ENCODE measurements at regions not wholly inside any gene's neighbourhood (a gene's known extent, or its start where the extent isn't known, plus 50 kb on each side); places are given as distances from the start of the nearest gene placed in this dataset.

- ATAC-seq, result no peak
- in situ Hi-C loops (cut with MboI; ENCODE audit: low sequenced_read_pairs in 4 of 4), result no loop called here
Measured at GRCh38 chr12:127767656-127768055, 499.3 kb upstream of the TMEM132C start.

GRCh38 chr12:127770118-127770517, 496.9 kb upstream of the TMEM132C start:
- H3K27ac ChIP-seq, result no peak overlapping the region
- H3K9me3 ChIP-seq, result no peaks in the 10 kb centered on the region
- no peaks in the 10 kb centered on the region for H3K27me3 ChIP-seq
- intact Hi-C loops (cut with DNase I; ENCODE audit: low total_unique reads), result no loop called here
- DNase-seq (no peak), ATAC-seq (no peak)
- no peaks in the 10 kb centered on the region for H3K4me1 ChIP-seq
- no peaks in the 10 kb centered on the region for H3K36me3 ChIP-seq
- in situ Hi-C loops (cut with MboI; ENCODE audit: low sequenced_read_pairs in 4 of 4), result no loop called here
- TF ChIP-seq CTCF (IDR thresholded peaks at IDR 0.05 in 4 of 5, conservative IDR thresholded peaks at IDR 0.05 in 1 of 5), result no peak
- no peak for TF ChIP-seq POLR2A (IDR thresholded peaks at IDR 0.05)
- H3K4me3 ChIP-seq, result no peak overlapping the region

More at GRCh38 chr12:127767656-127768055, 499.3 kb upstream of the TMEM132C start:
- Histone ChIP-seq H3K36me3 (no peaks in the 10 kb centered on the region), H3K27ac (no peak overlapping the region), H3K9me3 (no peaks in the 10 kb centered on the region), H3K4me1 (no peaks in the 10 kb centered on the region), H3K4me3 (no peak overlapping the region), H3K27me3 (no peaks in the 10 kb centered on the region)
- no peak for TF ChIP-seq POLR2A (IDR thresholded peaks at IDR 0.05)
- no peak for TF ChIP-seq CTCF (IDR thresholded peaks at IDR 0.05 in 4 of 5, conservative IDR thresholded peaks at IDR 0.05 in 1 of 5)
- DNase-seq, result no peak
- intact Hi-C loops (cut with DNase I; ENCODE audit: low total_unique reads), result no loop called here

- intact Hi-C loops (cut with DNase I; ENCODE audit: low total_unique reads), result no loop called here
Measured at GRCh38 chr12:127771546-127771945, 495.4 kb upstream of the TMEM132C start.

GRCh38 chr12:127773520-127773919, 493.4 kb upstream of the TMEM132C start:
- TF ChIP-seq CTCF (IDR thresholded peaks at IDR 0.05 in 4 of 5, conservative IDR thresholded peaks at IDR 0.05 in 1 of 5), result no peak
- no peak for TF ChIP-seq POLR2A (IDR thresholded peaks at IDR 0.05)
- DNase-seq (no peak), ATAC-seq (no peak)
- intact Hi-C loops (cut with DNase I; ENCODE audit: low total_unique reads), result no loop called here
- H3K4me1 ChIP-seq, result no peaks in the 10 kb centered on the region
- H3K4me3 ChIP-seq, result no peak overlapping the region
- no peak overlapping the region for H3K27ac ChIP-seq
- H3K36me3 ChIP-seq, result no peaks in the 10 kb centered on the region
- in situ Hi-C loops (cut with MboI; ENCODE audit: low sequenced_read_pairs in 4 of 4), result no loop called here
- no peaks in the 10 kb centered on the region for H3K27me3 ChIP-seq
- no peaks in the 10 kb centered on the region for H3K9me3 ChIP-seq

More at GRCh38 chr12:127771546-127771945, 495.4 kb upstream of the TMEM132C start:
- DNase-seq (no peak), ATAC-seq (no peak)
- no peak for TF ChIP-seq CTCF (IDR thresholded peaks at IDR 0.05 in 4 of 5, conservative IDR thresholded peaks at IDR 0.05 in 1 of 5)
- no peak for TF ChIP-seq POLR2A (IDR thresholded peaks at IDR 0.05)
- H3K9me3 ChIP-seq, result no peaks in the 10 kb centered on the region
- in situ Hi-C loops (cut with MboI; ENCODE audit: low sequenced_read_pairs in 4 of 4), result no loop called here
- H3K27ac ChIP-seq, result no peak overlapping the region
- no peak overlapping the region for H3K4me3 ChIP-seq
- H3K4me1 ChIP-seq, result no peaks in the 10 kb centered on the region
- no peaks in the 10 kb centered on the region for H3K27me3 ChIP-seq
- H3K36me3 ChIP-seq, result no peaks in the 10 kb centered on the region

- in situ Hi-C loops (cut with MboI; ENCODE audit: low sequenced_read_pairs in 4 of 4), result no loop called here
- TF ChIP-seq CTCF (IDR thresholded peaks at IDR 0.05 in 4 of 5, conservative IDR thresholded peaks at IDR 0.05 in 1 of 5), result no peak
- Histone ChIP-seq H3K9me3 (no peaks in the 10 kb centered on the region), H3K36me3 (no peaks in the 10 kb centered on the region), H3K27me3 (no peaks in the 10 kb centered on the region), H3K4me3 (no peak overlapping the region), H3K27ac (no peak overlapping the region), H3K4me1 (no peaks in the 10 kb centered on the region)
- intact Hi-C loops (cut with DNase I; ENCODE audit: low total_unique reads), result no loop called here
- DNase-seq (no peak), ATAC-seq (no peak)
Measured at GRCh38 chr12:127774828-127775227, 492.1 kb upstream of the TMEM132C start.

All from gastrocnemius medialis (tissue), 4 donors.